GM12878 (cell line): ENCODE measurements at regions not wholly inside any gene's neighbourhood (a gene's known extent, or its start where the extent isn't known, plus 50 kb on each side); places are given as distances from the start of the nearest gene placed in this dataset.

Experiments used
- ATAC-seq: fragments of 200-7000 bp; cut with Tn5 transposase; 3 replicates; pipeline ENCODE4 v1.9.1; 2020; ENCODE audit warnings: mild to moderate bottlenecking, moderate library complexity
- BruUV-seq: library from RNA; stranded (reverse); fragments of 400-500 nt; replicated peaks from 2 replicates; lab custom pipeline; 2021; lab: Mats Ljungman, UMichigan
- CTCF ChIA-PET: fragments of 300-600 bp; sonication (Branson Sonifier 250); formaldehyde crosslinking; extraction: SDS; loops from one replicate; lab custom pipeline; 2021; ENCODE audit warnings: inconsistent platforms; lab: Yijun Ruan, JAX
- POLR2A ChIA-PET: fragments of 350-600 bp; formaldehyde crosslinking; extraction: SDS; loops from one replicate; lab custom pipeline; 2021; ENCODE audit warnings: inconsistent platforms; lab: Charles Lee
- RAD21 ChIA-PET: fragments of 300-600 bp; sonication (Branson Sonifier 250); formaldehyde crosslinking; loops from one replicate; lab custom pipeline; 2023; ENCODE audit warnings: antibody characterized with exemption; ENCODE audit not compliant: unreplicated experiment; lab: Charles Lee
- SMC1A ChIA-PET: fragments of 300-600 bp; sonication (Branson Sonifier 250); formaldehyde crosslinking; loops from one replicate; lab custom pipeline; 2023; ENCODE audit not compliant: unreplicated experiment, uncharacterized antibody; lab: Charles Lee
- DNase-seq: peaks from one replicate; pipeline ENCODE4 v3.0.0-alpha.2; 2011; ENCODE audit warnings: low read depth, low spot score
- FAIRE-seq: peaks from 3 replicates; lab custom pipeline; 2011; peaks lifted over from hg19 to GRCh38; lab: Jason Lieb, UNC
- H2AFZ ChIP-seq: 2 replicates; pipeline ENCODE4 v1.6.0; 2011; ENCODE audit warnings: low read depth, low read length, control low read depth; ENCODE audit not compliant: control insufficient read depth
- H3K27ac ChIP-seq: 2 replicates; pipeline ENCODE4 v1.5.1; 2011; ENCODE audit warnings: control low read depth; ENCODE audit not compliant: control insufficient read depth, insufficient read depth
- H3K27me3 ChIP-seq, 2 experiments: replicated peaks in 1 of 2; 2 replicates each; pipeline versions ENCODE4 v1.6.0 to v1.6.1; 2011; ENCODE audit warnings: low read length in 1 of 2; ENCODE audit not compliant: control insufficient read depth in 2 of 2, insufficient read depth in 2 of 2
- H3K36me3 ChIP-seq, 2 experiments: 2 replicates each; pipeline ENCODE4 v1.5.1; 2011; ENCODE audit warnings: low read length in 1 of 2; ENCODE audit not compliant: control insufficient read depth in 2 of 2, insufficient read depth in 2 of 2
- H3K4me1 ChIP-seq: 2 replicates; pipeline ENCODE4 v1.6.1; 2011; ENCODE audit warnings: mild to moderate bottlenecking, low read length, moderate library complexity, mixed read lengths; ENCODE audit not compliant: control insufficient read depth, insufficient read depth
- H3K4me2 ChIP-seq: 2 replicates; pipeline ENCODE4 v1.6.0; 2011; ENCODE audit warnings: control low read depth; ENCODE audit not compliant: control insufficient read depth, insufficient read depth
- H3K4me3 ChIP-seq: fragments of 200-600 bp; sonication (generic); 2 replicates; pipeline ENCODE4 v1.5.1; 2016
- H3K79me2 ChIP-seq: 2 replicates; pipeline ENCODE4 v1.6.0; 2011; ENCODE audit warnings: low read length; ENCODE audit not compliant: control insufficient read depth, insufficient read depth
- H3K9ac ChIP-seq: 2 replicates; pipeline ENCODE4 v1.8.0; 2011; ENCODE audit warnings: low read length, control low read depth, mixed read lengths; ENCODE audit not compliant: control insufficient read depth, insufficient read depth
- H3K9me3 ChIP-seq: replicated peaks from 3 replicates; pipeline ENCODE4 v1.5.1; 2011; ENCODE audit warnings: mild to moderate bottlenecking, low read length; ENCODE audit not compliant: control insufficient read depth, insufficient read depth
- H4K20me1 ChIP-seq: 2 replicates; pipeline ENCODE4 v1.6.0; 2011; ENCODE audit not compliant: control insufficient read depth, insufficient read depth
- BACH1 ChIP-seq: fragments of 450-650 bp; IDR thresholded peaks from 2 replicates; pipeline ENCODE4 v1.6.1; 2017; ENCODE audit warnings: mild to moderate bottlenecking, borderline replicate concordance
- BRCA1 ChIP-seq: IDR thresholded peaks from 2 replicates; pipeline ENCODE4 v1.6.1; 2011; ENCODE audit warnings: low read depth, low read length, improper control_type of control experiment
- CBFB ChIP-seq: IDR thresholded peaks from 2 replicates; pipeline ENCODE4 v1.6.1; 2016; ENCODE audit warnings: antibody characterized with exemption, low read depth
- EGR1 ChIP-seq, 2 experiments: IDR thresholded peaks; 1 replicate in 1 of 2; 2 replicates in 1 of 2; pipeline ENCODE4 v1.6.1; 2011 to 2012; ENCODE audit warnings: low read depth in 2 of 2, low read length in 2 of 2, borderline replicate concordance in 1 of 2, mild to moderate bottlenecking in 1 of 2, moderate library complexity in 1 of 2
- EZH2 ChIP-seq: IDR thresholded peaks from 2 replicates; pipeline ENCODE4 v1.6.1; 2012; ENCODE audit warnings: low read depth, mild to moderate bottlenecking, control low read depth, inconsistent platforms, low read length, borderline replicate concordance; ENCODE audit not compliant: control insufficient read depth
- FOXM1 ChIP-seq: IDR thresholded peaks from 2 replicates; pipeline ENCODE4 v1.6.1; 2012; ENCODE audit warnings: low read depth, mild to moderate bottlenecking, inconsistent platforms, low read length, moderate library complexity
- HDAC2 ChIP-seq: fragments of 200-600 bp; sonication (generic); IDR thresholded peaks from 2 replicates; pipeline ENCODE4 v1.6.1; 2017
- LARP7 ChIP-seq: fragments of 450-650 bp; IDR thresholded peaks from 2 replicates; pipeline ENCODE4 v1.6.1; 2017; ENCODE audit warnings: mild to moderate bottlenecking
- RAD21 ChIP-seq: IDR thresholded peaks from 2 replicates; pipeline ENCODE4 v1.6.1; 2011; ENCODE audit warnings: mild to moderate bottlenecking, low read depth, low read length, moderate library complexity; ENCODE audit not compliant: insufficient read depth
- RAD51 ChIP-seq: fragments of 450-650 bp; IDR thresholded peaks from 2 replicates; pipeline ENCODE4 v1.6.1; 2016; ENCODE audit warnings: moderate library complexity, mild to moderate bottlenecking, inconsistent platforms
- SKIL ChIP-seq: fragments of 450-650 bp; IDR thresholded peaks from 2 replicates; pipeline ENCODE4 v1.6.1; 2017; ENCODE audit warnings: mild to moderate bottlenecking, low read depth, inconsistent platforms; ENCODE audit not compliant: poor library complexity, severe bottlenecking
- TBL1XR1 ChIP-seq: IDR thresholded peaks from 2 replicates; pipeline ENCODE4 v1.6.1; 2012; ENCODE audit warnings: low read depth, low read length, improper control_type of control experiment
- USF2 ChIP-seq: IDR thresholded peaks from 2 replicates; pipeline ENCODE4 v1.6.1; 2011; ENCODE audit warnings: low read depth, low read length, improper control_type of control experiment, borderline replicate concordance
- YY1 ChIP-seq: IDR thresholded peaks from 2 replicates; pipeline ENCODE4 v1.6.1; 2011; ENCODE audit warnings: low read depth, mild to moderate bottlenecking, low read length
- WGBS: methylation state at CpG from one replicate; pipeline ENCODE4 v1.1.6; 2016; ENCODE audit warnings: low lambda C conversion rate; ENCODE audit not compliant: insufficient replicate concordance, insufficient coverage; ENCODE audit errors: missing lambda C conversion rate; 5-methylcytosine and 5-hydroxymethylcytosine counted together
- in situ Hi-C: fragments of 300-500 bp; cut with MboI; formaldehyde crosslinking; loops from 9 replicates; pipeline ENCODE4 v1.14.3; 2018; ENCODE audit warnings: mixed read lengths
- intact Hi-C: fragments of 100-400 bp; cut with micrococcal nuclease; formaldehyde crosslinking; loops from one replicate; pipeline ENCODE4 v1.14.2; 2022; ENCODE audit not compliant: unreplicated experiment

GRCh38 chr17:72345088-72345487, 224.3 kb downstream of the SOX9 start:
- no peak overlapping the region for H2AFZ ChIP-seq
- POLR2A ChIA-PET: no interaction called here
- TF ChIP-seq SKIL (no peak), TBL1XR1 (no peak), EGR1 (IDR thresholded peaks at IDR 0.05; ENCODE audit: borderline replicate concordance in 1 of 2, low read depth in 2 of 2, low read length in 2 of 2) (no peak), CBFB (no peak), BACH1 (no peak), USF2 (no peak), HDAC2 (no peak), BRCA1 (no peak), RAD21 (no peak), EZH2 (no peak), RAD51 (no peak), FOXM1 (no peak), LARP7 (no peak), YY1 (no peak)
- H3K79me2 ChIP-seq: no peaks in the 10 kb centered on the region
- H3K9me3 ChIP-seq: peaks cover 9% of the 10 kb centered on the region; the same call in 2 of the 3 replicates
- H3K9ac ChIP-seq: no peak overlapping the region
- 80% methylated on average over 3 of the region's 3 CpGs for WGBS
- H3K4me2 ChIP-seq: no peak overlapping the region
- in situ Hi-C loops (no loop called here), intact Hi-C loops (no loop called here)
- no peak overlapping the region for H3K4me3 ChIP-seq
- no peak for DNase-seq
- H3K27ac ChIP-seq: no peak overlapping the region
- SMC1A ChIA-PET: no interaction called here
- no TSS peak for BruUV-seq
- CTCF ChIA-PET: no interaction called here
- no peaks in the 10 kb centered on the region for H3K4me1 ChIP-seq
- H4K20me1 ChIP-seq: no peaks in the 10 kb centered on the region
- RAD21 ChIA-PET: interaction anchor here (1.0 kb wide), 1 partner anchor 78 kb away, joined by 3 read pairs; no protein-coding TSS in a partner anchor
- no peaks in the 10 kb centered on the region for H3K27me3 ChIP-seq
- H3K36me3 ChIP-seq: no peaks in the 10 kb centered on the region
- ATAC-seq: no peak
- FAIRE-seq: no peak
